ENCODE measurements at regions not wholly inside any gene's neighbourhood (a gene's known extent, or its start where the extent isn't known, plus 50 kb on each side); places are given as distances from the start of the nearest gene placed in this dataset.

- Histone ChIP-seq H3K27me3 (ENCODE audit: insufficient read depth, low read length) (no peaks in the 10 kb centered on the region), H3K4me3 (ENCODE audit: low read length) (no peak overlapping the region), H3K36me3 (ENCODE audit: insufficient read depth, low read length) (no peaks in the 10 kb centered on the region), H3K4me1 (ENCODE audit: insufficient read depth, low read length) (no peaks in the 10 kb centered on the region), H3K9me3 (ENCODE audit: insufficient read depth, low read depth, low read length) (no peaks in the 10 kb centered on the region), H3K9ac (ENCODE audit: low read depth, low read length) (no peak overlapping the region), H3K27ac (ENCODE audit: low read depth, low read length) (no peak overlapping the region)
- 92% methylated on average over 1 of the region's 1 CpG for WGBS
Measured at GRCh38 chr12:91940322-91940721, 205.3 kb downstream of the BTG1 start.

- Histone ChIP-seq H3K9ac (ENCODE audit: low read depth, low read length) (no peak overlapping the region), H3K4me1 (ENCODE audit: insufficient read depth, low read length) (no peaks in the 10 kb centered on the region), H3K27me3 (ENCODE audit: insufficient read depth, low read length) (no peaks in the 10 kb centered on the region), H3K4me3 (ENCODE audit: low read length) (no peak overlapping the region), H3K27ac (ENCODE audit: low read depth, low read length) (no peak overlapping the region), H3K9me3 (ENCODE audit: insufficient read depth, low read depth, low read length) (no peaks in the 10 kb centered on the region), H3K36me3 (ENCODE audit: insufficient read depth, low read length) (no peaks in the 10 kb centered on the region)
- 91% methylated on average over 1 of the region's 1 CpG for WGBS
Measured at GRCh38 chr12:91937706-91938105, 207.9 kb downstream of the BTG1 start.

GRCh38 chr12:91937009-91937408, 208.6 kb downstream of the BTG1 start:
- WGBS, result 92% methylated on average over 1 of the region's 1 CpG
- H3K9ac ChIP-seq (ENCODE audit: low read depth, low read length), result no peak overlapping the region

GRCh38 chr12:91935296-91935695, 210.3 kb downstream of the BTG1 start:
- WGBS, result 97% methylated on average over 2 of the region's 2 CpGs

More at GRCh38 chr12:91937009-91937408, 208.6 kb downstream of the BTG1 start:
- no peak overlapping the region for H3K27ac ChIP-seq (ENCODE audit: low read depth, low read length)
- H3K9me3 ChIP-seq (ENCODE audit: insufficient read depth, low read depth, low read length), result no peaks in the 10 kb centered on the region
- no peaks in the 10 kb centered on the region for H3K36me3 ChIP-seq (ENCODE audit: insufficient read depth, low read length)
- H3K27me3 ChIP-seq (ENCODE audit: insufficient read depth, low read length), result no peaks in the 10 kb centered on the region
- no peak overlapping the region for H3K4me3 ChIP-seq (ENCODE audit: low read length)
- H3K4me1 ChIP-seq (ENCODE audit: insufficient read depth, low read length), result no peaks in the 10 kb centered on the region

GRCh38 chr12:91931111-91931510, 214.5 kb downstream of the BTG1 start:
- Histone ChIP-seq H3K9me3 (ENCODE audit: insufficient read depth, low read depth, low read length) (no peaks in the 10 kb centered on the region), H3K9ac (ENCODE audit: low read depth, low read length) (no peak overlapping the region), H3K4me3 (ENCODE audit: low read length) (no peak overlapping the region), H3K27me3 (ENCODE audit: insufficient read depth, low read length) (no peaks in the 10 kb centered on the region), H3K4me1 (ENCODE audit: insufficient read depth, low read length) (peaks cover 6% of the 10 kb centered on the region; the same call in 1 of the 2 replicates), H3K36me3 (ENCODE audit: insufficient read depth, low read length) (no peaks in the 10 kb centered on the region), H3K27ac (ENCODE audit: low read depth, low read length) (no peak overlapping the region)
- WGBS, result 90% methylated on average over 2 of the region's 2 CpGs

More at GRCh38 chr12:91935296-91935695, 210.3 kb downstream of the BTG1 start:
- Histone ChIP-seq H3K27ac (ENCODE audit: low read depth, low read length) (no peak overlapping the region), H3K4me1 (ENCODE audit: insufficient read depth, low read length) (no peaks in the 10 kb centered on the region), H3K36me3 (ENCODE audit: insufficient read depth, low read length) (no peaks in the 10 kb centered on the region), H3K9ac (ENCODE audit: low read depth, low read length) (no peak overlapping the region), H3K27me3 (ENCODE audit: insufficient read depth, low read length) (no peaks in the 10 kb centered on the region), H3K4me3 (ENCODE audit: low read length) (no peak overlapping the region), H3K9me3 (ENCODE audit: insufficient read depth, low read depth, low read length) (no peaks in the 10 kb centered on the region)

GRCh38 chr12:91928501-91928900, 217.1 kb downstream of the BTG1 start:
- H3K4me3 ChIP-seq (ENCODE audit: low read length), result no peak overlapping the region
- no peaks in the 10 kb centered on the region for H3K27me3 ChIP-seq (ENCODE audit: insufficient read depth, low read length)
- H3K27ac ChIP-seq (ENCODE audit: low read depth, low read length), result no peak overlapping the region
- no peaks in the 10 kb centered on the region for H3K36me3 ChIP-seq (ENCODE audit: insufficient read depth, low read length)
- H3K9ac ChIP-seq (ENCODE audit: low read depth, low read length), result no peak overlapping the region
- WGBS, result 83% methylated on average over 2 of the region's 2 CpGs
- H3K4me1 ChIP-seq (ENCODE audit: insufficient read depth, low read length), result peaks cover 6% of the 10 kb centered on the region; the same call in 1 of the 2 replicates
- no peaks in the 10 kb centered on the region for H3K9me3 ChIP-seq (ENCODE audit: insufficient read depth, low read depth, low read length)

- Histone ChIP-seq H3K9ac (ENCODE audit: low read depth, low read length) (no peak overlapping the region), H3K9me3 (ENCODE audit: insufficient read depth, low read depth, low read length) (no peaks in the 10 kb centered on the region), H3K4me1 (ENCODE audit: insufficient read depth, low read length) (peaks cover 6% of the 10 kb centered on the region; the same call in 1 of the 2 replicates), H3K27me3 (ENCODE audit: insufficient read depth, low read length) (no peaks in the 10 kb centered on the region), H3K4me3 (ENCODE audit: low read length) (no peak overlapping the region), H3K27ac (ENCODE audit: low read depth, low read length) (no peak overlapping the region), H3K36me3 (ENCODE audit: insufficient read depth, low read length) (no peaks in the 10 kb centered on the region)
- 83% methylated on average over 1 of the region's 1 CpG for WGBS
Measured at GRCh38 chr12:91926848-91927247, 218.8 kb downstream of the BTG1 start.

- no peaks in the 10 kb centered on the region for H3K27me3 ChIP-seq (ENCODE audit: insufficient read depth, low read length)
- 96% methylated on average over 3 of the region's 3 CpGs for WGBS
- no peaks in the 10 kb centered on the region for H3K36me3 ChIP-seq (ENCODE audit: insufficient read depth, low read length)
- peaks cover 6% of the 10 kb centered on the region; the same call in 1 of the 2 replicates for H3K4me1 ChIP-seq (ENCODE audit: insufficient read depth, low read length)
- no peak overlapping the region for H3K27ac ChIP-seq (ENCODE audit: low read depth, low read length)
- H3K9me3 ChIP-seq (ENCODE audit: insufficient read depth, low read depth, low read length), result no peaks in the 10 kb centered on the region
- no peak overlapping the region for H3K9ac ChIP-seq (ENCODE audit: low read depth, low read length)
- no peak overlapping the region for H3K4me3 ChIP-seq (ENCODE audit: low read length)
Measured at GRCh38 chr12:91924827-91925226, 220.8 kb downstream of the BTG1 start.

GRCh38 chr12:91923864-91924263, 221.8 kb downstream of the BTG1 start:
- Histone ChIP-seq H3K9me3 (ENCODE audit: insufficient read depth, low read depth, low read length) (no peaks in the 10 kb centered on the region), H3K9ac (ENCODE audit: low read depth, low read length) (no peak overlapping the region), H3K4me3 (ENCODE audit: low read length) (no peak overlapping the region), H3K27me3 (ENCODE audit: insufficient read depth, low read length) (no peaks in the 10 kb centered on the region), H3K36me3 (ENCODE audit: insufficient read depth, low read length) (no peaks in the 10 kb centered on the region), H3K27ac (ENCODE audit: low read depth, low read length) (no peak overlapping the region), H3K4me1 (ENCODE audit: insufficient read depth, low read length) (peaks cover 6% of the 10 kb centered on the region; the same call in 1 of the 2 replicates)
- 94% methylated on average over 31 of the region's 31 CpGs for WGBS

- Histone ChIP-seq H3K4me3 (ENCODE audit: low read length) (no peak overlapping the region), H3K36me3 (ENCODE audit: insufficient read depth, low read length) (no peaks in the 10 kb centered on the region), H3K27me3 (ENCODE audit: insufficient read depth, low read length) (no peaks in the 10 kb centered on the region), H3K9me3 (ENCODE audit: insufficient read depth, low read depth, low read length) (no peaks in the 10 kb centered on the region), H3K4me1 (ENCODE audit: insufficient read depth, low read length) (peaks cover 6% of the 10 kb centered on the region; the same call in 1 of the 2 replicates), H3K27ac (ENCODE audit: low read depth, low read length) (no peak overlapping the region), H3K9ac (ENCODE audit: low read depth, low read length) (no peak overlapping the region)
- WGBS, result 96% methylated on average over 6 of the region's 6 CpGs
Measured at GRCh38 chr12:91922674-91923073, 223.0 kb downstream of the BTG1 start.

GRCh38 chr12:91922139-91922538, 223.5 kb downstream of the BTG1 start:
- Histone ChIP-seq H3K4me3 (ENCODE audit: low read length) (no peak overlapping the region), H3K36me3 (ENCODE audit: insufficient read depth, low read length) (no peaks in the 10 kb centered on the region), H3K9ac (ENCODE audit: low read depth, low read length) (no peak overlapping the region), H3K27me3 (ENCODE audit: insufficient read depth, low read length) (no peaks in the 10 kb centered on the region), H3K4me1 (ENCODE audit: insufficient read depth, low read length) (peaks cover 5% of the 10 kb centered on the region; the same call in 1 of the 2 replicates), H3K27ac (ENCODE audit: low read depth, low read length) (no peak overlapping the region), H3K9me3 (ENCODE audit: insufficient read depth, low read depth, low read length) (no peaks in the 10 kb centered on the region)
- WGBS, result 96% methylated on average over 1 of the region's 1 CpG

- no peak overlapping the region for H3K27ac ChIP-seq (ENCODE audit: low read depth, low read length)
- H3K4me1 ChIP-seq (ENCODE audit: insufficient read depth, low read length), result no peaks in the 10 kb centered on the region
- H3K9me3 ChIP-seq (ENCODE audit: insufficient read depth, low read depth, low read length), result no peaks in the 10 kb centered on the region
- no peaks in the 10 kb centered on the region for H3K36me3 ChIP-seq (ENCODE audit: insufficient read depth, low read length)
- no peak overlapping the region for H3K9ac ChIP-seq (ENCODE audit: low read depth, low read length)
- H3K4me3 ChIP-seq (ENCODE audit: low read length), result no peak overlapping the region
- WGBS, result 92% methylated on average over 2 of the region's 2 CpGs
- no peaks in the 10 kb centered on the region for H3K27me3 ChIP-seq (ENCODE audit: insufficient read depth, low read length)
Measured at GRCh38 chr12:91921555-91921954, 224.1 kb downstream of the BTG1 start.
